WERI-Rb-1 (cell line): ENCODE measurements at regions not wholly inside any gene's neighbourhood (a gene's known extent, or its start where the extent isn't known, plus 50 kb on each side); places are given as distances from the start of the nearest gene placed in this dataset.

Experiments used
- DNase-seq: peaks from one replicate; pipeline ENCODE4 v3.0.0-alpha.2; 2020
- H3K27ac ChIP-seq: fragments of 250-450 bp; sonication (Bioruptor Pico); 2 replicates; pipeline ENCODE4 v1.5.1; 2020; ENCODE audit warnings: mild to moderate bottlenecking, moderate library complexity
- H3K27me3 ChIP-seq: fragments of 250-450 bp; sonication (Bioruptor Pico); 2 replicates; pipeline ENCODE4 v1.5.1; 2021; ENCODE audit warnings: mild to moderate bottlenecking, low read depth, moderate library complexity; ENCODE audit not compliant: insufficient read depth, severe bottlenecking
- H3K36me3 ChIP-seq: fragments of 250-450 bp; sonication (Bioruptor Pico); 2 replicates; pipeline ENCODE4 v1.5.1; 2020; ENCODE audit warnings: mild to moderate bottlenecking, moderate library complexity
- H3K4me3 ChIP-seq: 2 replicates; pipeline ENCODE4 v1.5.1; 2011; ENCODE audit warnings: low read depth, mild to moderate bottlenecking, control low read depth, low read length
- H3K9me3 ChIP-seq: fragments of 250-450 bp; sonication (Bioruptor Pico); 2 replicates; pipeline ENCODE4 v1.5.1; 2021; ENCODE audit warnings: mild to moderate bottlenecking, moderate library complexity; ENCODE audit not compliant: severe bottlenecking
- TF ChIP-seq, protein P1 (sequence below): IDR thresholded peaks from 2 replicates; pipeline ENCODE4 v1.5.1; 2011; ENCODE audit warnings: low read depth, mild to moderate bottlenecking, control low read depth, inconsistent platforms, low read length

DNA sequence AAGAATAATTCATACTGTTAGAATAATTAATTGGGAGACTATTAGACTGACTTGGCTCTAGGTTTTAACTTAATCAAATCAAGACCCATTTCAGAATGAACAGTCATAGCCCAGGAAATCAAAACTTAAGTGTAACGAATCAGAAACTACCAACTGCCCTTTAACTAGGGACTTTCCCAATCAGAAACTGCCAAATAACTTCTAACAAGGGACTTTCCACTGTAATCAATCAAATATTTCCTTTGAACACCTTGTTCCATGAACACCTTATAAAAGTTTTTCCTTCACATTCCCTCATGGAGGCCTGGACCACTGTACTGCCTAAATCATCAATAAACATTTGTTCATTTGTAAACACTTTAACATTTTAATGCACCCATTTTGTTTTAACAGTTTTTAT is 1054.7 kb upstream of the TMPRSS15 start:
- H3K9me3 ChIP-seq, result no peaks in the 10 kb centered on the region
- TF ChIP-seq, protein P1, sequence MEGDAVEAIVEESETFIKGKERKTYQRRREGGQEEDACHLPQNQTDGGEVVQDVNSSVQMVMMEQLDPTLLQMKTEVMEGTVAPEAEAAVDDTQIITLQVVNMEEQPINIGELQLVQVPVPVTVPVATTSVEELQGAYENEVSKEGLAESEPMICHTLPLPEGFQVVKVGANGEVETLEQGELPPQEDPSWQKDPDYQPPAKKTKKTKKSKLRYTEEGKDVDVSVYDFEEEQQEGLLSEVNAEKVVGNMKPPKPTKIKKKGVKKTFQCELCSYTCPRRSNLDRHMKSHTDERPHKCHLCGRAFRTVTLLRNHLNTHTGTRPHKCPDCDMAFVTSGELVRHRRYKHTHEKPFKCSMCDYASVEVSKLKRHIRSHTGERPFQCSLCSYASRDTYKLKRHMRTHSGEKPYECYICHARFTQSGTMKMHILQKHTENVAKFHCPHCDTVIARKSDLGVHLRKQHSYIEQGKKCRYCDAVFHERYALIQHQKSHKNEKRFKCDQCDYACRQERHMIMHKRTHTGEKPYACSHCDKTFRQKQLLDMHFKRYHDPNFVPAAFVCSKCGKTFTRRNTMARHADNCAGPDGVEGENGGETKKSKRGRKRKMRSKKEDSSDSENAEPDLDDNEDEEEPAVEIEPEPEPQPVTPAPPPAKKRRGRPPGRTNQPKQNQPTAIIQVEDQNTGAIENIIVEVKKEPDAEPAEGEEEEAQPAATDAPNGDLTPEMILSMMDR, result no peak
- no peaks in the 10 kb centered on the region for H3K36me3 ChIP-seq
- no peak for DNase-seq
- no peak overlapping the region for H3K4me3 ChIP-seq
- no peak overlapping the region for H3K27ac ChIP-seq
- peaks cover 20% of the 10 kb centered on the region for H3K27me3 ChIP-seq

DNA sequence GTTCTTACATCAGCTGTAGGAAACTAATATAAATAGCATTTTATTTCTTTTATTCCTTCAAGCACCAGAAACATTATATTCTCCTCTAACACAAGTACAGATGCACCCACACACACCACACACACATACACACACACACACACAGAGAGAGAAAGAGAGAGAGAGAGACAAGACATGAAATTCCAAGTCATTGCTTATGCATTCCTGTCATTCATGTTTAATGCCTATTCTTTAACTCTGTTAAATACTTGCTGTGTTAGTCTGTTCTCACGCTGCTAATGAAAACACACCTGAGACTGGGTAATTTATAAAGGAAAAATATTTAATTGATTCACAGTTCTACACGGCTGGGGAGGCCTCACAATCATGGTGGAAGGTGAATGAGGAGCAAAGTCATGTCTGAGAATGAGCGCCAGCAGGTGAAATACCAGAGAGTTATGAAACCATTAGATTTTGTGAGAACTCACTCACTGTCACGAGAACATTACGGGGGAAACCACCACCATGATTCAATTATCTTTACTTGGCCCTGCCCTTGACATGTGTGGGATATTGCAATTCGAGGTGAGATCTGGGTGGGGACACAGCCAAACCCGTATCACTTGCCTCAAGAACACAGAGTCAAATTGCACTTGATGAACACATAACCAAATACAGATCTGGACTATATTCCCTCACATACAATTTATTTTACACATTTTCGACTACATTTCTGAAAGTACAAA is 1058.1 kb upstream of the TMPRSS15 start:
- H3K9me3 ChIP-seq, result no peaks in the 10 kb centered on the region
- no peak overlapping the region for H3K4me3 ChIP-seq
- peaks cover 21% of the 10 kb centered on the region for H3K27me3 ChIP-seq
- DNase-seq, result no peak
- TF ChIP-seq, protein P1, result no peak
- H3K27ac ChIP-seq, result no peak overlapping the region
- no peaks in the 10 kb centered on the region for H3K36me3 ChIP-seq

DNA sequence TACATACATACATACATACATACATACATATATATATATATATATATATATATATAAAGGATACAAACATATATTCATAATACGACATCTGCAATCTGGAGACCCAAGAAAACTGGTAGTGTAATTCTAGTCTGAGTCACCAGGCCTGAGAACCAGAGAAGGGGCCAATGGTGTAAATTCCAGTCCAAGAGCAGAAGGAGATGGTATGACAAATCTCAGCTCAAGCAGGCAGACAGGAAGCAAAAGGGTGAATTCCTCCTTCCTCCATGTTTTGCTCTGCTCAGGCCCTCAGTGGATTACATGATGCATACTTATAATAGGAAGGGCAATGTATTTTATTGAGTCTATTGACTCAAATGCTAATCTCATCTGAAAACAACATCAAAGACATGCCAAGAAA is 1060.4 kb upstream of the TMPRSS15 start:
- H3K36me3 ChIP-seq, result no peaks in the 10 kb centered on the region
- TF ChIP-seq, protein P1, result no peak
- no peak for DNase-seq
- no peak overlapping the region for H3K27ac ChIP-seq
- peaks cover 31% of the 10 kb centered on the region for H3K27me3 ChIP-seq
- no peak overlapping the region for H3K4me3 ChIP-seq
- no peaks in the 10 kb centered on the region for H3K9me3 ChIP-seq

- peaks cover 25% of the 10 kb centered on the region for H3K27me3 ChIP-seq
- no peaks in the 10 kb centered on the region for H3K36me3 ChIP-seq
- H3K9me3 ChIP-seq, result no peaks in the 10 kb centered on the region
- no peak for DNase-seq
- H3K4me3 ChIP-seq, result no peak overlapping the region
- TF ChIP-seq, protein P1, result no peak
- H3K27ac ChIP-seq, result no peak overlapping the region
Measured at GRCh38 chr21:19468991-19469715, 1065.6 kb upstream of the TMPRSS15 start.

DNA sequence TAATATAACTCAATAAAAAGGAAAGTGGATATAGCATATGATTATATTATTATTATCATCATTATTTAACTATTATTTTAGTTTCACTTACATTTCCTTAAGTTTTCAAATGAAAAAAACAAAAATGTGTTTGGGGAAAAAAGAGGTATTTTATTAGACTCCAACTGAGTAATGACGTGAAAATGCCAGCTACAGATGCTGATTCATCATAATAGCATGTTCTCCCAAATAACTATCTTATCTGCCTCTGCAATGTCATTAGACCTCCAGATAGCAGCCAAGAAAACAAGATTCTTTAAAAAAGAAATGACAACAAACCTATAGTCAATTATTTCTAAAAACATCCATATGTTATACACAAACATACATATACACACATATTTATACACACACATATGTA is 1071.9 kb upstream of the TMPRSS15 start:
- no peak overlapping the region for H3K4me3 ChIP-seq
- no peak overlapping the region for H3K27ac ChIP-seq
- H3K9me3 ChIP-seq, result no peaks in the 10 kb centered on the region
- H3K27me3 ChIP-seq, result no peaks in the 10 kb centered on the region
- TF ChIP-seq, protein P1, result no peak
- DNase-seq, result no peak
- no peaks in the 10 kb centered on the region for H3K36me3 ChIP-seq
